ENCODE measurements at regions not wholly inside any gene's neighbourhood (a gene's known extent, or its start where the extent isn't known, plus 50 kb on each side); places are given as distances from the start of the nearest gene placed in this dataset.
"Not testable (repeated sequence)": the region's sequence is repeated elsewhere in the genome, so short reads cannot be mapped to it uniquely, and the experiment has no call there.

DNA sequence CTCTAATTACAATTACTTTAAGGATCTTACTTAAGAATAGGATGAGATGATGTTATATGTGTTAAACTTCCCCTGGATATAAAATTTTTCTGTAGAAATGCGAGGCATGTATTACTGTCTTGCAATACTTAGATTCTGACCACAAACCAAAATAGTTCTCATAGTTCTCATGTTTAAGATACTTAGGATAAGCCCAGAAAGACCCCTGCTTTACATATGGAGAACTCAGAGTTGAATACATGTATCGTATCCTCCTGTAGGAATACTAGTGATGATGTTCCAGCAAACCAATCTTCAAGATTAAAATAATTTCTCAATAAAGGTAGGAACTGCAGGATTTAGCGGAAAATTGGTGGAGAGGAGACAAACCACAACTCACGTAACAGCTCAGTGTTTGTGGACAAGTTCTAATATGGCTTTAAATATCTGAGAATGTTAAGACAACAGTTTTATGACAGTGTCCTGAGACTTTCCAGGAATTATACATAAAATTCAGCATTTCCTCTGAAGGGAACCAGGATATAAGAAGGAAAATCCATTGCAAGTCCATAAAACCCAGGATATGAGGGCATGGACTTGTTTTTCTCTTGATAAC lies 114.7 kb upstream of the CRY1 start:
- POLR2A ChIA-PET (ENCODE audit: partially characterized antibody): no interaction called here
- H4K20me1 ChIP-seq (replicated peaks in 1 of 2; ENCODE audit: control insufficient read depth in 1 of 2, insufficient read depth in 2 of 2, low read length in 2 of 2): no peaks in the 10 kb centered on the region
- no peak overlapping the region for H2AK5ac ChIP-seq (ENCODE audit: low read depth, low read length)

DNA sequence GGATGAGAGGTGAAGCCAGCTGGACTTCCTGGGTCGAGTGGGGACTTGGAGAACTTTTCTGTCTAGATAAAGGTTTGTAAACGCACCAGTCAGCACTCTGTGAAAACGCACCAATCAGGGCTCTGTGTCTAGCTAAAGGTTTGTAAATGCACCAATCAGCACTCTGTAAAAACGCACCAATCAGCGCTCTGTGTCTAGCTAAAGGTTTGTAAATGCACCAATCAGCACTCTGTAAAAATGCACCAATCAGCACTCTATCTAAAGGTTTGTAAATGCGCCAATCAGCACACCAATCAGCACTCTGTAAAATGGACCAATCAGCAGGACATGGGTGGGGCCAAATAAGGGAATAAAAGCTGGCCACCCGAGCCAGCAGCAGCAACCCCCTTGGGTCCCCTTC lies 116.4 kb upstream of the CRY1 start:
- H4K91ac ChIP-seq (replicated peaks; ENCODE audit: insufficient read length, low read length); H3K9me3 ChIP-seq (ENCODE audit: insufficient read depth in 2 of 2, low read depth in 1 of 2, low read length in 1 of 2); DNase-seq (ENCODE audit: low read depth in 1 of 2, low spot score in 2 of 2); H2BK20ac ChIP-seq (ENCODE audit: low read length); CTCF ChIA-PET (ENCODE audit: partially characterized antibody); H3K4me3 ChIP-seq (ENCODE audit: extremely low read depth in 1 of 4, insufficient read depth in 2 of 4, low read depth in 3 of 4, low read length in 4 of 4); H3K4me2 ChIP-seq (ENCODE audit: insufficient read depth in 1 of 2, low read depth in 2 of 2, low read length in 2 of 2); H3K23ac ChIP-seq (ENCODE audit: insufficient read length); H2BK5ac ChIP-seq (ENCODE audit: low read depth, low read length); H4K8ac ChIP-seq (ENCODE audit: extremely low read depth, insufficient read depth, low read length); H4K20me1 ChIP-seq (replicated peaks in 1 of 2; ENCODE audit: control insufficient read depth in 1 of 2, insufficient read depth in 2 of 2, low read length in 2 of 2); H3K56ac ChIP-seq (replicated peaks; ENCODE audit: insufficient read length, low read depth, low read length); H2AK5ac ChIP-seq (ENCODE audit: low read depth, low read length); H2BK12ac ChIP-seq (ENCODE audit: low read depth, low read length); H3K36me3 ChIP-seq (ENCODE audit: control insufficient read depth in 2 of 4, insufficient read depth in 4 of 4, low read length in 3 of 4); H3K79me1 ChIP-seq (ENCODE audit: low read depth, low read length); H3K18ac ChIP-seq (ENCODE audit: extremely low read depth, low read length); H2BK120ac ChIP-seq (replicated peaks; ENCODE audit: low read depth, low read length); H3K4me1 ChIP-seq (replicated peaks in 1 of 4; ENCODE audit: control insufficient read depth in 3 of 4, insufficient read depth in 4 of 4, low read length in 3 of 4); H4K5ac ChIP-seq (ENCODE audit: insufficient read length, low read depth, low read length); H3K23me2 ChIP-seq (ENCODE audit: low read depth, low read length); H3K9ac ChIP-seq (replicated peaks in 1 of 4; ENCODE audit: extremely low read depth in 1 of 4, low read depth in 3 of 4, low read length in 3 of 4); FAIRE-seq; H3K27me3 ChIP-seq (replicated peaks in 1 of 4; ENCODE audit: control insufficient read depth in 3 of 4, extremely low read depth in 1 of 4, insufficient read depth in 3 of 4, low read length in 3 of 4); H2BK15ac ChIP-seq (ENCODE audit: low read length); H3K14ac ChIP-seq (ENCODE audit: insufficient read length); H3K4ac ChIP-seq (replicated peaks; ENCODE audit: insufficient read length, low read depth, low read length); H3K79me2 ChIP-seq (ENCODE audit: control insufficient read depth in 1 of 2, insufficient read depth in 2 of 2, low read length in 2 of 2); H2AFZ ChIP-seq (ENCODE audit: low read length); H3K27ac ChIP-seq (ENCODE audit: low read depth, low read length): not testable (repeated sequence)
- 91% methylated on average over 7 of the region's 7 CpGs; no CpG with 5 or more reads in 1 of the 2 experiments for WGBS, 2 experiments (ENCODE audit: extremely low coverage in 1 of 2, insufficient coverage in 1 of 2, insufficient read length in 1 of 2, insufficient replicate concordance in 2 of 2, low coverage in 1 of 2, low lambda C conversion rate in 2 of 2, missing lambda C conversion rate in 1 of 2)
- POLR2A ChIA-PET (ENCODE audit: partially characterized antibody): interaction anchor here (0.6 kb wide), 1 partner anchor 99 kb away, joined by 3 read pairs; no protein-coding TSS in a partner anchor

More for the DNA sequence above, 114.7 kb upstream of the CRY1 start:
- H3K23me2 ChIP-seq (ENCODE audit: low read depth, low read length): no peaks in the 10 kb centered on the region
- no peak for DNase-seq (ENCODE audit: low read depth in 1 of 2, low spot score in 2 of 2)
- H3K9me3 ChIP-seq (ENCODE audit: insufficient read depth in 2 of 2, low read depth in 1 of 2, low read length in 1 of 2): no peaks in the 10 kb centered on the region
- no peak overlapping the region for H3K4ac ChIP-seq (replicated peaks; ENCODE audit: insufficient read length, low read depth, low read length)
- no peak overlapping the region for H3K56ac ChIP-seq (replicated peaks; ENCODE audit: insufficient read length, low read depth, low read length)
- H3K79me2 ChIP-seq (ENCODE audit: control insufficient read depth in 1 of 2, insufficient read depth in 2 of 2, low read length in 2 of 2): no peaks in the 10 kb centered on the region
- no peak overlapping the region for H3K27ac ChIP-seq (ENCODE audit: low read depth, low read length)
- no peak overlapping the region for H2BK12ac ChIP-seq (ENCODE audit: low read depth, low read length)
- no peak overlapping the region for H3K9ac ChIP-seq (replicated peaks in 1 of 4; ENCODE audit: extremely low read depth in 1 of 4, low read depth in 3 of 4, low read length in 3 of 4)
- H3K18ac ChIP-seq (ENCODE audit: extremely low read depth, low read length): no peak overlapping the region
- H3K4me2 ChIP-seq (ENCODE audit: insufficient read depth in 1 of 2, low read depth in 2 of 2, low read length in 2 of 2): no peak overlapping the region
- no peak overlapping the region for H4K8ac ChIP-seq (ENCODE audit: extremely low read depth, insufficient read depth, low read length)
- no peaks in the 10 kb centered on the region for H3K27me3 ChIP-seq (replicated peaks in 1 of 4; ENCODE audit: control insufficient read depth in 3 of 4, extremely low read depth in 1 of 4, insufficient read depth in 3 of 4, low read length in 3 of 4)
- no peak overlapping the region for H4K91ac ChIP-seq (replicated peaks; ENCODE audit: insufficient read length, low read length)
- no peak overlapping the region for H4K5ac ChIP-seq (ENCODE audit: insufficient read length, low read depth, low read length)
- CTCF ChIA-PET (ENCODE audit: partially characterized antibody): no interaction called here
- H2BK120ac ChIP-seq (replicated peaks; ENCODE audit: low read depth, low read length): no peak overlapping the region
- no peak overlapping the region for H3K14ac ChIP-seq (ENCODE audit: insufficient read length)
- H3K4me3 ChIP-seq (ENCODE audit: extremely low read depth in 1 of 4, insufficient read depth in 2 of 4, low read depth in 3 of 4, low read length in 4 of 4): no peak overlapping the region
- H3K79me1 ChIP-seq (ENCODE audit: low read depth, low read length): no peaks in the 10 kb centered on the region
- H2AFZ ChIP-seq (ENCODE audit: low read length): no peak overlapping the region
- H3K4me1 ChIP-seq (replicated peaks in 1 of 4; ENCODE audit: control insufficient read depth in 3 of 4, insufficient read depth in 4 of 4, low read length in 3 of 4): no peaks in the 10 kb centered on the region
- 87% methylated on average over 4 of the region's 4 CpGs; no CpG with 5 or more reads in 1 of the 2 experiments for WGBS, 2 experiments (ENCODE audit: extremely low coverage in 1 of 2, insufficient coverage in 1 of 2, insufficient read length in 1 of 2, insufficient replicate concordance in 2 of 2, low coverage in 1 of 2, low lambda C conversion rate in 2 of 2, missing lambda C conversion rate in 1 of 2)
- no peak overlapping the region for H2BK5ac ChIP-seq (ENCODE audit: low read depth, low read length)
- no peak for TF ChIP-seq TEAD4 (IDR thresholded peaks at IDR 0.05; ENCODE audit: low read depth, low read length)
- no peak for TF ChIP-seq BRCA1 (IDR thresholded peaks at IDR 0.05; ENCODE audit: low read depth, low read length)
- no peak for TF ChIP-seq CTBP2 (IDR thresholded peaks at IDR 0.05; ENCODE audit: borderline replicate concordance, insufficient read depth, insufficient read length, low read length)
- no peak for TF ChIP-seq SP1 (IDR thresholded peaks at IDR 0.05; ENCODE audit: low read depth, low read length)
- no peak overlapping the region for H2BK20ac ChIP-seq (ENCODE audit: low read length)
- H3K36me3 ChIP-seq (ENCODE audit: control insufficient read depth in 2 of 4, insufficient read depth in 4 of 4, low read length in 3 of 4): no peaks in the 10 kb centered on the region
- FAIRE-seq: no peak
- H2BK15ac ChIP-seq (ENCODE audit: low read length): no peak overlapping the region
- no peak overlapping the region for H3K23ac ChIP-seq (ENCODE audit: insufficient read length)

Measured in H1 (cell line).